ENCODE measurements at regions not wholly inside any gene's neighbourhood (a gene's known extent, or its start where the extent isn't known, plus 50 kb on each side); places are given as distances from the start of the nearest gene placed in this dataset.

GRCh38 chr18:44181951-44182747 lies 498.5 kb upstream of the SETBP1 start:
- TF ChIP-seq EZH2 (IDR thresholded peaks at IDR 0.05; ENCODE audit: insufficient read depth, low read length) (no peak), CTCF (IDR thresholded peaks at IDR 0.05; ENCODE audit: insufficient read depth, low read depth, low read length) (no peak)
